ENCODE measurements at regions not wholly inside any gene's neighbourhood (a gene's known extent, or its start where the extent isn't known, plus 50 kb on each side); places are given as distances from the start of the nearest gene placed in this dataset.

DNA sequence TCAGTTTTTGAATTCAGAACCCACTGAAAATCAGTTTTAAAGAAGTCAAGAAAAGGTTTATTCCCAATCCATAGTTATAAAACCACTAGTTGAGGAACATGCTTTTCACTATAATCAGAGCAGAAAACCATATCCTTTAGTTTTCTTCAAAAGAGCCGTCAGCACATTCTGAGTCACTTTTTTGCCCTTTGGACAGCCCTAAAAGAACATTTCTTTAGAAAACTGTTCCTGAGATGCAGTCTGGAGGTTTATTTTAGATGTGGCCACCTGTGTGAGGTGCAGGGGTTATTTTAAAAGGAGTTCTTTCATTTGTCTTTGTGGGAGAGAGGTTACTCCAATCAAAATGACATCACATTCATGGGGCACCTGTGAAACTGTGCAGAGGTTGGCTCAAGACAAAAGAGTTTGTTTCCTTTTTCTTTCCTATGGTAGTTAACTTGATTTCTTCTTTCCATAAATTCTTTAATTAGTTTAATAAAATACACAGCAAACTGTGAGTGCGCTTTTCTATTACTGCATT lies 221.6 kb upstream of the RPS23 start:
- no peak for TF ChIP-seq POLR2A (IDR thresholded peaks at IDR 0.05)
- TF ChIP-seq, protein P1, sequence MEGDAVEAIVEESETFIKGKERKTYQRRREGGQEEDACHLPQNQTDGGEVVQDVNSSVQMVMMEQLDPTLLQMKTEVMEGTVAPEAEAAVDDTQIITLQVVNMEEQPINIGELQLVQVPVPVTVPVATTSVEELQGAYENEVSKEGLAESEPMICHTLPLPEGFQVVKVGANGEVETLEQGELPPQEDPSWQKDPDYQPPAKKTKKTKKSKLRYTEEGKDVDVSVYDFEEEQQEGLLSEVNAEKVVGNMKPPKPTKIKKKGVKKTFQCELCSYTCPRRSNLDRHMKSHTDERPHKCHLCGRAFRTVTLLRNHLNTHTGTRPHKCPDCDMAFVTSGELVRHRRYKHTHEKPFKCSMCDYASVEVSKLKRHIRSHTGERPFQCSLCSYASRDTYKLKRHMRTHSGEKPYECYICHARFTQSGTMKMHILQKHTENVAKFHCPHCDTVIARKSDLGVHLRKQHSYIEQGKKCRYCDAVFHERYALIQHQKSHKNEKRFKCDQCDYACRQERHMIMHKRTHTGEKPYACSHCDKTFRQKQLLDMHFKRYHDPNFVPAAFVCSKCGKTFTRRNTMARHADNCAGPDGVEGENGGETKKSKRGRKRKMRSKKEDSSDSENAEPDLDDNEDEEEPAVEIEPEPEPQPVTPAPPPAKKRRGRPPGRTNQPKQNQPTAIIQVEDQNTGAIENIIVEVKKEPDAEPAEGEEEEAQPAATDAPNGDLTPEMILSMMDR (IDR thresholded peaks at IDR 0.05): no peak

Data from upper lobe of left lung (tissue), 4 donors.